Forelimb muscle (tissue), 1 donor: ENCODE measurements at regions not wholly inside any gene's neighbourhood (a gene's known extent, or its start where the extent isn't known, plus 50 kb on each side); places are given as distances from the start of the nearest gene placed in this dataset.
"Not testable (repeated sequence)": the region's sequence is repeated elsewhere in the genome, so short reads cannot be mapped to it uniquely, and the experiment has no call there.

Source experiments
- DNase-seq: peaks from one replicate; pipeline ENCODE4 v3.0.0-alpha.2; 2013; ENCODE audit warnings: low read depth

DNA sequence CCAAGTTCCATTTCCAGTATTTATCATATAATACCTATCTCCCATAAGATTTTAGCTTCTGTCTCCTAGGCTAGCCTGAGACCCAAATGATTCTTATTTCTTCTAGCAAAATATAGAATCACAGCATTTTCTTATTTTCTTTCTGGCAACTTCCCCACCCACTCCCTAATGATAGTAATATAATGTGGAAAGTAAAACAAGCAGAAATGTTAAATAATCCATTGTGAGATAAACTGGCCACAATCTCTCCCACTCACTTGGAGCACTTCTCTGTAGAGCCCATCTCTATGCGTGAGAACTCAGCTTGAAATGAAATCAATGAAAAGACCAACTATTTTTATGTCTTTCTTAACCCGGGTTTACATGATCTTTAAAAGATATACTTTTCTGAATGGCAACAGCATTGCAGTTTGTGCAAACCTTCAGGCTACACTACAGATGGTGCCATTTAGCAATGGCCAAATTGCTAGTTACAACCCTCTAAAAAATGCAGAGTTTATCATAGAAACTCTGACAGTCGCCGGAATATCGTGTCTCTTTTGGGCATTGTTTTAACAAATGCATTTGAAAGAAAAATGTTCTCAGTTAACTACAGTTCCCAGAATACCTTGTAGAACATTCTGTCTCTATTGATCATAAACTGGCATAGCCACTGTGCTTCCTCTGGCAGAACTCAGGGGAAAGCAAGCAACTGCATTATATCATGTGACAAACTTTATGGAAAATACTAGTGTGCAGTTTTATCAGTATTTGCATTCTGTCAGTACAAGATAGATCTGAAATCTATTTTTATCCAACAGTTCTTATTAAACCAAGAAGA, 1407.4 kb upstream of the ZEB2 start:
- DNase-seq: no peak

DNA sequence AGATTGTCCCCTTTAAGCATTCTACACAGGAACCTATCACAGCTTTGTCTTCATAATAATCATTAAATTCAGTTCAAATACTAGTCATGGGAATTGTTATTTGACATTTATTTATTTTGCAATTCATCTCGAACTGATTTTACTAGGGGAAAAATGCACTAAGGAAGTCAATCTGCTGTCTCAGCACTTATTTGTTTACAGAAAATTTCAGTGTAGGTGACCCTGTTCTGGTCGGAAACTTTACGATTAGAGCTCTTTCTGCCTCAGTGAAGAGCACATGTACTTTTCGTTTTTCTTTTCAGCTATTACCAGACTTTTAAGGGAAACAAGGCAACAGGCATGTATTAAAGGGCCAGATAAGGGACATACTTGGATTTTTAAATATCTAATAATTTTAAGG, 1405.7 kb upstream of the ZEB2 start:
- no peak for DNase-seq

DNA sequence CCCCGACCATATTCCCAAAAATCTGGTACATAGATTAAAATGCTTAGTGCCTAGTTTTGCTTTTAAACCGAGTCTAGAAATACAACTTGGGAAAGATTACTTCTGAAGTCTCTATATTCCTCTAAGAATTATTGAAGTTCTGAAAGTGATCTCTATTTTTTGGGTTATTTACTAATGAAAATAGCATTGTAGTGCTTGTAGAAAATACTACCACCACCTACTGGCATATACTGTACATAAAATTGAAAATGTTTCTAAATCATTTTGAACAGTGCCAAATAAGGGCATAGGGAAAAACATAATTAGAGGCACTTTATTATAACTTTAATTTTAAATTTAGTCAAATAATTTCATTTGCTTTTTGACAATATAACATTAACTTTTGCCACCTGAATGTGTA, 1399.6 kb upstream of the ZEB2 start:
- DNase-seq: no peak

DNA sequence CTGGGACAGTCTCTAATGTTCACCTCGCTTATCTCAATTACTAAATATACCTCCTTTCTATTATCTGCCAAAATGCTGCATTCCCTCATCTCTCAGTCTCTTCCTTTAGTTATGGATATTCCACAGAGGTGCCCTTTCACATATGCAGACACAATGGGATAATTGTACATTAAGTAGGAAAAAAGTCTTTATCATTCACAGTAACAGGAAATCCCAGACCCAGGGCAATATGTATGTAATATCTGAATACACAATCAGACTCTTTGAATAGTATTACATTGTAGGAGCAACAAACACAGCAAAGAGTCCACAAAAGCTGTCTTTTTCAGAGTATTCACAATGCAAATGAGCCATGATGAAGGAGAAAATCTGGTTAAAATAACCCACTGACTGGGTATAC, 1399.0 kb upstream of the ZEB2 start:
- no peak for DNase-seq

DNA sequence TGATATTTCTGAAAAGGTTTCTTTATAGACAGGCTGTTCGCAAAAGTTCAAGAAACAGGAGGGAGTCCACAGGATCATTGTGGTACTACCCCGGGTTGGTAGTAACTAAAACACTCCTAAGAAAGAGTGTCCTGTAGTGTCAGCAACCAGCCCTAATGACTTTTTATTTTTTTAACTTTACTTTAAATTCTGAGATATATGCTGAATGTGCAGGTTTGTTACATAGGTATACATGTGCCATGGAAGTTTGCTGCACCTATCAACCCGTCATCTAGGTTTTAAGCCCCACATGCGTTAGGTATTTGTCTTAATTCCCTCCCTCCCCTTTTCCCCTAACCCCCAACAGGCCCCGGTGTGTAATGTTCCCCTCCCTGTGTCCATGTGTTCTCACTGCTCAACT, 1396.9 kb upstream of the ZEB2 start:
- no peak for DNase-seq

DNA sequence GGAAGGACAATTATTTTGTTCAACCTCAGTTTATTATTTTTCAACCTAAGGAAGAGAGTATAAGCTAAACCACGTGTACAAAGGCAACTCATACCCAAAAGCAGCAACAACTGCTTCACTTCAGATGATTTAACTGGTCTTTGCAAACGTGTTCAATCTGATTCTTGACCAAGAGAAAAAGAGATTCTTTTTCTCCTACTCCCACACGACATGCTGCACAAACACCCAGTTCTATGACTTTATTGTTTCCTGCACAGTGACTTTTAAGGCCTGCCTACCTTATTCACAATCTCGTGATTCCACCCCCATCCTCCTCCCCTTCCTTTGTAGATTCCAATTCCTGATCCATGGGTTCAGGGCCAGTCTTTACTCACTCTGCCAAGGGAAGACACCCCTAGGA, 1394.8 kb upstream of the ZEB2 start:
- no peak for DNase-seq

DNA sequence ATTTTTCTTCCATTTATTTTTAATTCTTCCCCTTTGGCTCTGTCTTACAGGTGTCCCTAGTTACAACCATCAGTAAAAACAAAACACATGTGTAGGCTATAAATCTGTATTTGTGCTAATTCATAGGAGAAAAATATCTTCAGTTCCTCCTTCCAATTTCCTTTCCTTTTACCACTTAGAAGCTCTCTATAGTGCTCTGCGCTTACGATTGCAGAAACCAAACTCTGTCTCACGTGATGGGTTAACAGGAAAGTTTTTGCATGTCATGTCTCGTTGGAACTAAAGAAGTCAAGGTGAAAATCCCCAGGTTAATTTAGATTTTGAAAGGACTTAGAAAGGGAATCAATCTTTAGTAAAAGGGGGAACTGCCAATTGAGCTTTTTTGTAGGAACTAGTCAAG, 1390.5 kb upstream of the ZEB2 start:
- DNase-seq: no peak

DNA sequence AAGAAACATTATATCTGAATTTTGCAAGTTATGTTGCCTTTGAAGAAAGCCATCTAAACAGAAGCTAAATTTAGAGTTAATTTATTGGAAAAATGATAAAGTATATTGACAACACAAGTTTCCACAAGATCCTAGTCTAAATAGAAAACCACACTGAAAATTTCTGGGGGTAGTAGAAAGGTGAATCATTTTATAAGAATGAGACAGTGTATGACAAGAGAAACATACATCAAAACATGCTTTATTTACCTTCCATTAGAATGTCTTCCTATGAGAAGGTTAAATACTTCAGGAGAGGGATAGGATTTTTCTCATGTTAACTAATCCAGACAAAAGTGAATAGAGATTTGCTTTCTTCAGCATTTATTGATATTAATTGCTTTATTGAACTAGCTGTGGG, 1389.8 kb upstream of the ZEB2 start:
- DNase-seq: no peak

DNA sequence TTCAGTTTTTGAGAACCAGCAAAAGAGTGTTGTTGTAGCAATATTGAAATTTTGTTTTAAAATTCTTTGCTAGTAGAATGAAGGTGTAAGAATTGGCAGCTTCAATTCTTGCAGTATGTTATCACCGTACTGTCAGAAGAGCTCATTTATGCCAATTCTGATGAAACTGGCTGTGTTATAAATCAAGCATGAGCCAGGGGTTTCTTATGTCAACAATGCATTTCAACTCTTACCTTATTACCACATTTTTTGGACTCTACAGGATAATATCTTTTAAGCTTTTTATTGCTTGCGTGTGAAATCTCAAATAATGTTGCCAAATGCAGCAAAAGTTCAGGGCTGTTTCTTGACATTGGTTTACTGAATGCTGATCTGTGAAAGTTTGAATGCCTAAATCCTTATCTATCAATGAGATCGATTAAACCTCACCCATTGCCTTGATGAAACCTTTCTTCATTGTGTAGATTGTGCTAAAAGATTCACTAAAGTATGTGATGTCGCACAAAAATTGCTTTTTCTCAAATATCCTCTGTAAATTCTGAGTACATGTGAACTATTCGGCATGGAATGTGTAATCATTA, 1389.3 kb upstream of the ZEB2 start:
- no peak for DNase-seq

DNA sequence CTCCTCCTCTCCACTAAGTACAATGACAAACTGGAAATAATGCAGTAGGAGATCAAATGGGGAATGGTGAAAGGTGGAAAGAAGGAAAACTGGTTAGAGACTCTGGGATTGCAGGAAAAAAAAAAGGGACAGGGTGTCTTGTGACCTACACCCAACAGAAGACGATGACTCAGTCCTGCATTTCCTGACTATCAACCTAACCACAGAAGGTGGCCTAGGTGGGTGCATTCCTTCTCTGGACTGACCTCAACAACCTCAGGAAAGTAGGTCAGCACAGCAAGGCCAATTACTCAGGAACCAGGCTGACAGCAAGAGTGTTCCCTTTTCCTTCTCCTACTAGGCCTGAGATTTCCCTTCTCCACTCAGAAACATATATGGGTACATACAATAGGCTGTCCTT, 1386.4 kb upstream of the ZEB2 start:
- no peak for DNase-seq

DNA sequence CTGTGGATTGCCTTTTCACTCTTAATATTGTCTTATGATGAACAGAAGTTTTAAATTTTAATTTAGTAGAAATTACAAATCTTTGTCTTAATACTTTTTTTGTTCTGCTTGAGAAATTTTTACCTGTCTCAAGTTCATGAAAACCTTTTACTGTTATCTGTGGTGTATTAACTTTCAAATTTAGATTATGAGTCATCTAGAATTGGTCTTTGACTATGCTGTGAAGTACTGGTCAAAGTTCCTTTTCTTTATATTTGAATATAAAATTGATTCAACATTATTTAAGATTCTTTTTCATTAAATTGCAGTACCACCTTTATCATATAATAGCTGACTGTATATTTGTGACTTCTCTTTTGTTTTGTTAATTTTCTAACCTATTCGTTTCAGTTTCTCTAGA, 1385.5 kb upstream of the ZEB2 start:
- no peak for DNase-seq

DNA sequence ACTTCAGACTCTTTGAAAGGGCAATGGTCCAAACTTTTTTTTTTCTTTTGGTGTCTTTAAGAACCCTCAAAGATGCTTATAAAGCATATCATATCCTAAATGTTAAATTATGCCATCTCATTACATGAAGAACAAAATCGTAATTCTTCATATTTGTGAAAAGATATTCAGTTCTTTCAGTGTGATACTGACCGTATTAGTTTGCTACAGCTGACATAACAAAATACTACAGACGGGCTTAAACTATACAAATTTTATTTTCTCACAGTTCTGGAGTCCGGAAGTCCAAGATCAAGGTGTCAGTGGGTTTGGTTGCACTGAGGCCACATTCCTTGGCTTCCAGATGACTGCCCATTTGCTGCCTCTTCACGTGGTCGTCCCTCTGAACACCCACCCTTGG, 1377.2 kb upstream of the ZEB2 start:
- DNase-seq: no peak

DNA sequence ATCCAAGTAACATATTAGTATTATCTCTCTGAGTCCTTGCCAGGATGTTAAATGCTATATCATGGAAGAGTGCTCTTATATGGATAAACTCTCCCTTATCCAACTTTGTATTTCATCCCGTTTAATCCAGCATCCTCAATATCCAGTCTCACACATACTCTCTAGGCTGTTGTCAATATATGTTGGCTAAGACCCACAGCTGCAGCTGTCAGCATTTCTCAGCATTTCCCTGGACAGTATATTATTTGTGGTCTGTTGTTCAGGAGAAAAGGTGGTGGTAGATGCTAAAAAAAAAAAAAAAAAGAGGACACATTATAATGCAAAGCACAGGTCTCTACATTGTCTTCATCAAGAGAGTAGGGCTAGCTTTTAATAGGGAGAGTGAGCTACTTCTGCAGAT, 1368.0 kb upstream of the ZEB2 start:
- no peak for DNase-seq

DNA sequence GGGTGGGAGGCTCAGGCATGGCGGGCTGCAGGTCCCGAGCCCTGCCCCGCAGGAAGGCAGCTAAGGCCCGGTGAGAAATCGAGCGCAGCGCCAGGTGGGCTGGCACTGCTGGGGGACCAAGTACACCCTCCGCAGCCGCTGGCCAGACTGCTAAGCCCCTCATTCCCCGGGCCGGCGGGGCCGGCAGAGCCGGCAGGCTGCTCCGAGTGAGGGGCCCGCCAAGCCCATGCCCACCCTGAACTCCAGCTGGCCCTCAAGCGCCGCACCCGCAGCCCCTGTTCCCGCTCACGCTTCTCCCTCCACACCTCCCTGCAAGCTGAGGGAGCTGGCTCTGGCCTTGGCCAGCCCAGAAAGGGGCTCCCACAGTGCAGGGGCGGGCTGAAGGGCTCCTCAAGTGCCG, 1361.1 kb upstream of the ZEB2 start:
- DNase-seq: not testable (repeated sequence)

DNA sequence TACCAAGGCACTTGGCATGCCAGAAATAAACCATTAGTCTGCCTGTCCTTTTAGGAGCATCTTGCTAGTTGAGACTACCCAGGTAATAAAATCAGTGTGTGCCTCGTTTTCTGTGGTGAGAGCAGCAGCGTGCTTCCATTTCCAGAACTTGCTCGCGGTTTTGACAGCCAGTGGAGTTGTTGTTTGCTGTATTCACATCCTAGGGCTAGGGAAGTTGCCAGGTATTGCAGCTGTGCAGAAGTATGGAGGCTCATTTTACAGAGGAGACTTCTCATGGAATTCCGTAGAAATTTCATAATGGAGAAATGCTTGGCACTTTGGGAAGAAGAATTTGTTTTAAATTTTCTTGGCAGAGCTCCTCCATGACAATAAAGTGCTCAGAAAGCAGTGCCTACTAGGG, 1355.1 kb upstream of the ZEB2 start:
- DNase-seq: peak; percentile 40

DNA sequence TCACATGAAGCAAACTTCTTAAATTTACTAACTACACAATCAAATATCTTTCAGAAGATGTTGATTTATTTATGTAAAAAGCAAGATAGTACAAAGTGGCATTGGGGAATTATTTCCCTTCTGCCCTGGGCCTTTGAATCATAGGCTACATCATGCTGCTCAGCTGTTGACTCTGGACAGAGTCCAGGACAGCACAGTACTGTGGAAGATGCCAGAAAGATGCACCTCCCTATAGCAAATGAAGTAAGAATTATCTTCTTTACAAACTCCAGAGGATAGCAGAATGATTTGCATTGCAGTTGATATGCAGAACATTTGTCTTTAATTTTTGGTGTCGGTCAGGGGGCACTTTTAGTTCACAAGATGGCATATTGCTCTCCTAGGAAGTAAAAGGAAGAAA, 1354.5 kb upstream of the ZEB2 start:
- DNase-seq: peak; percentile 47

DNA sequence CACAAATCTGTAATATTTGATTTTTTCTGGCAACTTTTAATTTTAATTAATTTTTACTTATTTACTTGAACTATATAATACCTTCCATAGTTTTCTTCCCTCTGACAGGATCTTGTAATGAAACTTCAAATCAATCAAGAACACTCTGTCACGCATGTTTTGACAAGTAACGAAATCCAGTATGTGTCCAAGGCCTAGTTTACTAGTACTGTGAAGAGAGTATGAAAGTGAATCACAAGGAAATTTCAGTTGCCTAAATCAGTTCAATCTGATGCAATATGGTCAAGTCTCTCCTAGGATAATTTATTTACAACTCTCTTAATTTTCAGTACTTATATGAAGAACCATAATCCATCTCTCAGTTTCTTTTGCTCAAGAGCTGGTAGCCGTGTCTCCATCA, 1344.6 kb upstream of the ZEB2 start:
- no peak for DNase-seq

DNA sequence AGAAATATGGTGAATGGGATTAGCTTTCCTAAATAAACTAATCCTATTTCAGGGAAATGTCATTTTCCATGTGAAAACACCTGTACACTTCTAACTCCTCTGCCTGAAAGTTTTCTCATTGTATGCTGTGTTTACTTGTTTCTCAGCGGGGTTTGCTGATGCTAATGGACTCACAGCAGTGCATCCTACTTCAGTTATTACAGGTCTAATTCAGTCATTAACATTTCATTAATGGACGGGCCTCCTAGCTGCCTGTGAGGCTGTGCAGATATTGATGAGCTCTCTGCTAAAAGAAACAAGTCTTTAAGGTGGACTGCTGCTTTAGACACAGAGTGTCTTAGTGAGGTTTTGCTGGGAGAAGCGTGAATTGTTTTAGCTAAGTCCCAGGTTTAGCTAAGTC, 1342.0 kb upstream of the ZEB2 start:
- DNase-seq: no peak

DNA sequence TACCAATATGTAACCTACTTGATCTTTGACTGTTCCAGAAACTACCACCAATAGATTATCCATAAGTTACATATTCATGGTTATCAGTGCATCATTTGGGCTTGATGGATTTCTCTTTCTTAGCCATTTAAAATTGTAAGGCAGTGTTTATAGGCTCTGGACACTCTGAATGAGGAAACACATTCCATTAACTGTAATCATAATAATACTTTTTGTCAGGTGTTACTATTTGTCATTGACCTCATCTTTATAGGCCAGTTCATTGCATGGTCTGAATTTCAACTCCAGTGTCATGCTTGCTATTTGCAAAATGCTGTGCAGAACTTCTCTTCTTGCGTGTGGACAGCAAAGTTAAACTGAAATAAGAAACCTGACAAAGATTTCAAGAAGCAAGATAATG, 1340.2 kb upstream of the ZEB2 start:
- DNase-seq: no peak

DNA sequence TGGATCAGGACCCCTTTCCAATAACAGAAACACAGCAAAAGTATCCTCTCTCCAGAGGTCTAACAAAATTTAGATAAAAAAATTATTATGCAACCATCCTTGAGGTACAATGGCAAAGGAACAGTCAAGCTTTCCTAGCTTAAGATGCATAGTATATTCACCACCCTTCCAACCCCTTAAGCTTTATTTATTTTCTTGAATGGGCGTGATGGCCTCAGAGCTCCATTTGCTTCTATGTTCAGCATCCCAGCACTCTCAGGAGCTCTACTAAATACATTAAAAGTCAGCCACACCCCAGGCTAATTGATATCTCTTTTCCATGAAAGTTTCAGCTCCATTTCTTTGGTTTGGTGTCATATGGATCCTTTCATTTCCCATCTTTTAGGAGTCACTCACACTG, 1335.2 kb upstream of the ZEB2 start:
- DNase-seq: no peak

DNA sequence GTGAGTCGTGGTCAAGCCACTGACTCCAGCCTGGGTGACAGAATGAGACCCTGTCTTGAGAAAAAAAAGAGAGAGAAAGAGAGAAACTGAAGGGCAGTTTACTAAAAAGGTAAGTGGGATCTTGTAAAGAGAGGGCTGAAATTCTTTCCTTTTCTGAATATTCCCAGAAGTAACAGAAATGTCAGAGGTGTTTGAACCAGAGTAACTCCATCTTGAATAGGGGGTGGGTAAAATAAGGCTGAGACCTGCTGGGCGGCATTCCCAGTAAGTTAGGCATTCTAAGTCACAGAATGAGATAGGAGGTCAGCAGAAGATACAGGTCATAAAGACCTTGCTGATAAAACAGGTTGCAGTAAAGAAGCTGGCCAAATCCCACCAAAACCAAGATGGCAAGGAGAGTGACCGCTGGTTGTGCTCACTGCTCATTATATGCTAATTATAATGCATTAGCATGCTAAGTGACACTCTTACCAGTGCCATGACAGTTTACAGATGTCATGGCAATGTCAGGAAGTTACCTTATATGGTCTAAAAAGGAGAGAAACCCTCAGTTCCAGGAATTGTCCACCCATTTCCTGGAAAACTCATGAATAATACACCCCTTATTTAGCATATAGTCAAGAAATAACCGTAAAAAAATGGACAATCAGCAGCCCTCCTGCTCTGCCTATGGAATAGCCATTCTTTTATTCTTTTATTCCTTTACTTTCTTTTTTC, 1334.3 kb upstream of the ZEB2 start:
- DNase-seq: no peak

DNA sequence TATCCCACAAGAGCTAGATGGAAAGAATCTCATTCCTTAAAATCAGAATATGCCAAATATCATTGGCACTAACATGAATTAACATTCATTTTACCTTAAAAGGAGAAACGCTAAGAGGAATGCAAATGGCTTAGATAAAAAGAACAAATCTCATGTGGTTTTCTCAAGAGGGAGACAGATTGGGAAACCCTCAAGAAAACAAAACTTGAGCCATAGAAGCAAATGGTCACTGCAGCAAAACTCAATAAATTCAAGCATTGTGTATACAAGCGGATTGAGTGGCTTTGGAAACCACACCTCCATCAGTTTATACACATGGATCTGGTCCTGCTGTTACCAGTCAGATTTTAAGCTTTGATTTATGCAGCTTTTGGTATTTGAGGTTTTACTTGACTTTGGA, 1331.8 kb upstream of the ZEB2 start:
- no peak for DNase-seq

DNA sequence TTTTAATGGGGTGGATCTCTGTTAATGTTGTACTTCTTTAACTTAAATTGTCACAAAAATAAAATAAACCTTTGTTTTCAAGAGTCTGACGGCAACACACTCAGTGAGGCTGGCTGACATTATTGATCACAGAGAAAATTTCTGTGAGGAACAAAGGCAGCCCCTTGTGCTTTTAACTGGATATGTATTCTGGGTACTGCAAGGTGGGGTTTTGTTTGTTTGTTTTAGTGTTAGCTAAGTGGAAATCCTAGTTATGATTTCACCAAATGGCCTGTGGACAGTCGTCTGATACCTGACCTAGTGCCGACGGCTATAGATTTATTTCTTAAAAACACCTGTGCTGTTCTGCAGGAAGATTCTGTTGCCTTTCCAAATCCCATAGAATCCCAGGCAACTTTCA, 1329.5 kb upstream of the ZEB2 start:
- DNase-seq: no peak
